IMR-90 (cell line): ENCODE measurements at regions not wholly inside any gene's neighbourhood (a gene's known extent, or its start where the extent isn't known, plus 50 kb on each side); places are given as distances from the start of the nearest gene placed in this dataset.

Experiments
- ATAC-seq: fragments of 200-7000 bp; cut with Tn5 transposase; 2 replicates; pipeline ENCODE4 v1.9.1; 2020; ENCODE audit warnings: low read depth, mild to moderate bottlenecking, moderate library complexity
- BruUV-seq: library from RNA; stranded (reverse); fragments of 400-500 nt; replicated peaks from 2 replicates; lab custom pipeline; 2021; lab: Mats Ljungman, UMichigan
- CTCF ChIA-PET: fragments of 300-600 bp; formaldehyde crosslinking; extraction: SDS; loops from one replicate; lab custom pipeline; 2021; ENCODE audit warnings: antibody characterized with exemption; lab: Yijun Ruan, JAX
- POLR2A ChIA-PET: fragments of 300-600 bp; sonication (Branson Sonifier 250); formaldehyde crosslinking; loops from one replicate; lab custom pipeline; 2022; ENCODE audit warnings: antibody characterized with exemption; ENCODE audit not compliant: unreplicated experiment; lab: Charles Lee
- DNase-seq: peaks from one replicate; pipeline ENCODE4 v3.0.0; 2013
- H2AFZ ChIP-seq: replicated peaks from 2 replicates; pipeline ENCODE3; 2013; ENCODE audit warnings: low read length, mild to moderate bottlenecking; ENCODE audit not compliant: poor library complexity
- H2AK5ac ChIP-seq: 2 replicates; pipeline ENCODE4 v1.6.1; 2013; ENCODE audit warnings: low read depth, low read length, inconsistent platforms
- H2AK9ac ChIP-seq: replicated peaks from 2 replicates; pipeline ENCODE3; 2013; ENCODE audit warnings: mild to moderate bottlenecking, low read depth, low read length, moderate library complexity; ENCODE audit not compliant: poor library complexity
- H2BK120ac ChIP-seq: 2 replicates; pipeline ENCODE4 v1.6.1; 2013; ENCODE audit warnings: low read depth, low read length, inconsistent platforms
- H2BK15ac ChIP-seq: 3 replicates; pipeline ENCODE4 v1.6.1; 2013; ENCODE audit warnings: low read depth, low read length, inconsistent platforms
- H2BK20ac ChIP-seq: 2 replicates; pipeline ENCODE4 v1.6.1; 2013; ENCODE audit warnings: low read depth, mild to moderate bottlenecking, inconsistent platforms, low read length, moderate library complexity
- H2BK5ac ChIP-seq: 2 replicates; pipeline ENCODE4 v1.6.1; 2013; ENCODE audit warnings: mild to moderate bottlenecking, low read depth, low read length, inconsistent platforms; ENCODE audit not compliant: poor library complexity, severe bottlenecking
- H3K14ac ChIP-seq: replicated peaks from 2 replicates; pipeline ENCODE4 v1.6.1; 2013; ENCODE audit warnings: low read depth, low read length, inconsistent platforms
- H3K18ac ChIP-seq: 2 replicates; pipeline ENCODE4 v1.6.1; 2013; ENCODE audit warnings: low read depth, low read length, control low read depth
- H3K23ac ChIP-seq: 2 replicates; pipeline ENCODE4 v1.6.1; 2013; ENCODE audit warnings: low read depth, low read length, inconsistent platforms
- H3K27ac ChIP-seq: 2 replicates; pipeline ENCODE4 v1.5.1; 2013; ENCODE audit warnings: mild to moderate bottlenecking, control low read depth, low read length; ENCODE audit not compliant: insufficient read depth
- H3K27me3 ChIP-seq: 2 replicates; pipeline ENCODE4 v1.6.1; 2013; ENCODE audit warnings: low read length; ENCODE audit not compliant: control insufficient read depth, insufficient read depth
- H3K36me3 ChIP-seq: 2 replicates; pipeline ENCODE4 v1.6.1; 2013; ENCODE audit warnings: low read length, mixed read lengths; ENCODE audit not compliant: control insufficient read depth, insufficient read depth
- H3K4ac ChIP-seq: 2 replicates; pipeline ENCODE4 v1.6.1; 2013; ENCODE audit warnings: low read depth, low read length, inconsistent platforms
- H3K4me1 ChIP-seq: 2 replicates; pipeline ENCODE4 v1.6.1; 2013; ENCODE audit warnings: low read length, mixed read lengths; ENCODE audit not compliant: control insufficient read depth, insufficient read depth
- H3K4me2 ChIP-seq: 2 replicates; pipeline ENCODE4 v1.6.1; 2013; ENCODE audit warnings: low read depth, mild to moderate bottlenecking, control low read depth, low read length, moderate library complexity
- H3K4me3 ChIP-seq: 2 replicates; pipeline ENCODE4 v1.5.1; 2013; ENCODE audit warnings: low read depth, mild to moderate bottlenecking, control low read depth, low read length, moderate library complexity; ENCODE audit not compliant: insufficient read depth
- H3K56ac ChIP-seq: 2 replicates; pipeline ENCODE4 v1.6.1; 2013; ENCODE audit warnings: low read length, inconsistent platforms; ENCODE audit not compliant: insufficient read depth; ENCODE audit errors: extremely low read depth
- H3K79me1 ChIP-seq, 2 experiments: 2 replicates each; pipeline ENCODE4 v1.6.1; 2013; ENCODE audit warnings: low read length in 2 of 2, inconsistent platforms in 1 of 2, low read depth in 1 of 2
- H3K9ac ChIP-seq: 2 replicates; pipeline ENCODE4 v1.6.1; 2013; ENCODE audit warnings: low read depth, low read length, control low read depth
- H3K9me1 ChIP-seq: 2 replicates; pipeline ENCODE4 v1.6.1; 2013; ENCODE audit warnings: low read length, inconsistent platforms; ENCODE audit not compliant: insufficient read depth
- H3K9me3 ChIP-seq: 2 replicates; pipeline ENCODE4 v1.6.1; 2013; ENCODE audit warnings: low read length; ENCODE audit not compliant: control insufficient read depth, insufficient read depth
- H4K20me1 ChIP-seq: 2 replicates; pipeline ENCODE4 v1.6.1; 2013; ENCODE audit warnings: low read length, inconsistent platforms; ENCODE audit not compliant: insufficient read depth
- H4K5ac ChIP-seq: 2 replicates; pipeline ENCODE4 v1.6.1; 2013; ENCODE audit warnings: mild to moderate bottlenecking, low read depth, low read length, control low read depth
- H4K8ac ChIP-seq, 2 experiments: 2 replicates each; pipeline ENCODE4 v1.6.1; 2013; ENCODE audit warnings: low read depth in 2 of 2, low read length in 2 of 2, control low read depth in 1 of 2, inconsistent platforms in 1 of 2
- H4K91ac ChIP-seq: 2 replicates; pipeline ENCODE4 v1.6.1; 2013; ENCODE audit warnings: low read depth, low read length, inconsistent platforms; ENCODE audit not compliant: insufficient read depth
- BHLHE40 ChIP-seq: fragments of 150-350 bp; IDR thresholded peaks from 2 replicates; pipeline ENCODE4 v1.6.1; 2016; ENCODE audit warnings: mild to moderate bottlenecking, low read depth, low read length
- CEBPB ChIP-seq: IDR thresholded peaks from 2 replicates; pipeline ENCODE4 v1.6.1; 2012; ENCODE audit warnings: low read depth, low read length, improper control_type of control experiment
- CHD1 ChIP-seq: IDR thresholded peaks from 2 replicates; pipeline ENCODE4 v1.6.1; 2012; ENCODE audit warnings: low read depth, low read length, improper control_type of control experiment
- MAZ ChIP-seq: IDR thresholded peaks from 2 replicates; pipeline ENCODE4 v1.6.1; 2012; ENCODE audit warnings: low read depth, mild to moderate bottlenecking, low read length, improper control_type of control experiment, moderate library complexity, borderline replicate concordance
- NFE2L2 ChIP-seq: fragments of 150-350 bp; IDR thresholded peaks from 2 replicates; pipeline ENCODE4 v1.6.1; 2016; ENCODE audit warnings: low read depth, mild to moderate bottlenecking, low read length
- POLR2A ChIP-seq: IDR thresholded peaks from 2 replicates; pipeline ENCODE4 v1.6.1; 2012; ENCODE audit warnings: mild to moderate bottlenecking, low read depth, low read length
- WGBS, 2 experiments: methylation state at CpG; one replicate each; pipeline versions ENCODE4 v1.1.5 to v1.1.7; 2013; ENCODE audit warnings: missing lambda C conversion rate in 2 of 2; ENCODE audit not compliant: insufficient read length in 1 of 2; ENCODE audit errors: extremely low coverage in 2 of 2; 5-methylcytosine and 5-hydroxymethylcytosine counted together
- dilution Hi-C: fragments of 300-500 bp; cut with HindIII; formaldehyde crosslinking; loops from one replicate; pipeline ENCODE4 v1.14.3; 2018; ENCODE audit warnings: low sequenced_read_pairs; ENCODE audit not compliant: unreplicated experiment
- in situ Hi-C: fragments of 300-500 bp; cut with MboI; formaldehyde crosslinking; loops from 3 replicates; pipeline ENCODE4 v1.14.3; 2019; ENCODE audit warnings: low sequenced_read_pairs, inconsistent platforms, mixed read lengths
- intact Hi-C: fragments of 100-400 bp; cut with micrococcal nuclease; formaldehyde crosslinking; loops from 2 replicates; pipeline ENCODE4 v1.10.0; 2022

GRCh38 chr12:73210548-73211204 lies 938.5 kb downstream of the TRHDE start:
- no peak overlapping the region for H4K5ac ChIP-seq
- TF ChIP-seq CEBPB: no peak
- no peak for TF ChIP-seq BHLHE40
- no peak for TF ChIP-seq POLR2A
- TF ChIP-seq MAZ: no peak
- no peak for TF ChIP-seq CHD1
- TF ChIP-seq NFE2L2: no peak
- H3K4me1 ChIP-seq: no peaks in the 10 kb centered on the region
- no peaks in the 10 kb centered on the region for H3K9me1 ChIP-seq
- no peak overlapping the region for H2BK15ac ChIP-seq
- no peak overlapping the region for H2BK20ac ChIP-seq
- no peak overlapping the region for H3K23ac ChIP-seq
- no peak overlapping the region for H3K9ac ChIP-seq
- CTCF ChIA-PET: no interaction called here
- H3K4me3 ChIP-seq: no peak overlapping the region
- intact Hi-C loops (no loop called here), in situ Hi-C loops (no loop called here), dilution Hi-C loops (no loop called here)
- no peak overlapping the region for H2AFZ ChIP-seq
- no peaks in the 10 kb centered on the region for H3K79me1 ChIP-seq
- no peak overlapping the region for H3K18ac ChIP-seq
- no peaks in the 10 kb centered on the region for H3K36me3 ChIP-seq
- H2AK9ac ChIP-seq: no peak overlapping the region
- DNase-seq (no peak), ATAC-seq (no peak)
- H3K4me2 ChIP-seq: no peak overlapping the region
- no peaks in the 10 kb centered on the region for H4K20me1 ChIP-seq
- peaks cover 6% of the 10 kb centered on the region for H3K9me3 ChIP-seq
- H4K8ac ChIP-seq: no peak overlapping the region
- WGBS, 2 experiments: no CpG with 5 or more reads among the region's 5 CpGs
- no TSS peak for BruUV-seq
- POLR2A ChIA-PET: no interaction called here
- H2BK5ac ChIP-seq: no peak overlapping the region
- no peak overlapping the region for H3K56ac ChIP-seq
- no peak overlapping the region for H3K14ac ChIP-seq
- no peak overlapping the region for H4K91ac ChIP-seq
- H2BK120ac ChIP-seq: no peak overlapping the region
- H3K4ac ChIP-seq: no peak overlapping the region
- no peak overlapping the region for H3K27ac ChIP-seq
- H2AK5ac ChIP-seq: no peak overlapping the region
- no peaks in the 10 kb centered on the region for H3K27me3 ChIP-seq
